ENCODE measurements at regions not wholly inside any gene's neighbourhood (a gene's known extent, or its start where the extent isn't known, plus 50 kb on each side); places are given as distances from the start of the nearest gene placed in this dataset.
"Not testable (repeated sequence)": the region's sequence is repeated elsewhere in the genome, so short reads cannot be mapped to it uniquely, and the experiment has no call there.

DNA sequence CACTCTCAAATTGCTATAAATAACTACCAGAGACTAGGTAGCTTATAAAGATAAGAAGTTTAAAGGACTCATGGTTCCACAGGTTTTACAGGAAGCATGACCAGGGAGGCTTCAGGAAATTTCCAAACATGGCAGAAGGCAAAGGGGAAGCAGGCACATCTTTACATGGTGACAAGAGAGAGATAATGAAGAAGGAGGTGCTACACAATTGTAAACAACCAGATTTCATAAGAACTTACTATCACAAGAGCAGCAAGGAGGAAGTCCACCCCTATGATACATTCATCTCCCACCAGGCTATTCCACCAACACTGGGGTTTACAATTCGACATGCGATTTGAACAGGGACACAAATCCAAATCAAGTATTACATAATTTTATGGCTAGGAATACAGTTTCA lies 257.7 kb downstream of the BTG1 start:
- no peak for DNase-seq (ENCODE audit: low spot score)

DNA sequence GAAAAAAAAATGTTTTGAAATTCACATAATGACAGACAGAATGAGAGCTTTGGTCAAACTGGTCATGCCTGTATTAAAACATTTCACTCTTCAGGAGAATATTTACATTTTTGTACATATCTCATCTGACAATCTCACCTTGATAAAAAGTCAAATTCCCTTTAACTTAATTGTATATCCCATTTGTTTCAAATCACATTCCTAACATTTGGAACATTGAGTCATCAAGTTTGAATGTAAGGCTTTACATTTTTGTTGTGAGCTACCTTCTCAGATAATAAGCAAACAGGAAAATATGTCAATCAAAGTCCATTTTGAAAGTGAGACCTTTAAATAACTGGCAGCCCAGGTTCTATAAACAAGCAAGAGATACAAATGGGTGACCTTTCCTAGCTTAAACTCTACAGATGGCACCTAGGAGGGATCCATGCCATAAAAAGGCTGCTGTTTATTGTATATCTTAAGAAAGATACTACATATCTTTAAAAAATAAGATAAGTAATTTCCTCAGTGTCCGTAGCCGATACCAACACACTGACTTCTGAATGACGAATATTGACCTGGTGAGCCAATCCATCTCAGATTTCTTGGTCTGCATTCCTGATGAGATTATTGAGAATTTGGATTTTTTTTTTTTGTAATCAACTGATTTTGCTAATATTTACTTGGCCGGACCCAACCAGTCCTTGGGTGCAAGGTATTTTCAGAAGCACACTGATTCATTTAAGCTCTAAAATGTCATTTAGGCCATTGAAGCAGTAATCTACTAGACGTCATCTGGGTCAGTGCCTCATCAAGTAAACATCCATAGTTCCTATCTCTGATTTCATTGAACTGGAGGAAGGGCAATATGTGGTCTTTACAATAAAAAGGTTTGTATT lies 259.6 kb downstream of the BTG1 start:
- DNase-seq (ENCODE audit: low spot score): no peak

DNA sequence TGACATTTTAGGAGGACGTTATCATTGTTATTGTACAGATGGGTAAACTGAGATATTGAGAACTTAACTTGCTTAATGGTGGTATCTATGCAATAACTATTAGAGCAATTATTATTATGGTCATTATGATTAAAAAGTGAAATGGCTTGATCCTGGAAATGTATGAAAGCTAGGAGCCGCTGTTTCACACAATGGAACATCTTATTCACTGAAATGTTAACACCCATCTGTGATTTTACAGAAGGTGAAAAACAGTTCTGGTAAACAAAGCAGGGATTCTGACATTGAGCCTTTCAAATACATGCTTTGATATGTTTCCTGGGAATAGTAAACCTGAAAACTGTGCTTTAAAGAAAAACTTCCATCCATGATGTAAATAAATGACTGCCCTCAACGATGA lies 261.4 kb downstream of the BTG1 start:
- DNase-seq (ENCODE audit: low spot score): no peak

DNA sequence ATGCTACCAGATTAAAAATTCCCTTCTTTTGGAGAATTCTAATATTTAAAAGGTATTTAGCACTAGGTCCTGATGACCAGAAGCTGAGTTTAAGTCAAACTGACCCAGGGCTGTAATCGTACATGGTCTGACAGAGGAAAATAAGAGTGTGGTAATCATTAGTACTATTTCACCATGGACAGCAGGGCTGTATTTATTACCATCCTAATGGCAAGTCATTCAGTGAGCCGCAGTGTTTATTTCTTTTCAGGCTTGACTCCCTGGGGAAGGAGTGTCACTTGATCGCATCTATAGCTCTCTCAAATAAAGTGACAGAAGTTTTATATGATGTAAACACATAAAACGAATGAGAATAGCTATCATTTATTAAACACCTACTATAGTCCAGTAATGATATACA lies 261.8 kb downstream of the BTG1 start:
- DNase-seq (ENCODE audit: low spot score): no peak

DNA sequence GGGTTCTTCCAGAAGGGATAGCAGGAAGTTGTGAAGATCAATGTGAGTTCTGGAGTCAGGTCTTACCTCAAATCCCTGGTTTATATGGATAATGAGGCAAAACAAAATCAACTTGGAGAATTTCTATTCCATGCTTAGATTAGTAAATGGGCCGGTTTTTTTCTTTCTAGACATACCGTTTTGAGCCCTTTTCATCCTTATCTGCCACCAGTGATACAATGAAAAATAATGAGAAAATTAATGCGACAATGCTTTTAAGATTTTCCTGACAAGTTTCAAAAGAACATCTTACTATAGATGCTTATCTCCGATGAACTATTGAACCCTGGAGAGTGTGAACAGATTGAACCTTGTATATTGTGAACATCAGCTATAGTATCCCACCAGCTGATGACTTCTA lies 262.7 kb downstream of the BTG1 start:
- DNase-seq (ENCODE audit: low spot score): no peak

DNA sequence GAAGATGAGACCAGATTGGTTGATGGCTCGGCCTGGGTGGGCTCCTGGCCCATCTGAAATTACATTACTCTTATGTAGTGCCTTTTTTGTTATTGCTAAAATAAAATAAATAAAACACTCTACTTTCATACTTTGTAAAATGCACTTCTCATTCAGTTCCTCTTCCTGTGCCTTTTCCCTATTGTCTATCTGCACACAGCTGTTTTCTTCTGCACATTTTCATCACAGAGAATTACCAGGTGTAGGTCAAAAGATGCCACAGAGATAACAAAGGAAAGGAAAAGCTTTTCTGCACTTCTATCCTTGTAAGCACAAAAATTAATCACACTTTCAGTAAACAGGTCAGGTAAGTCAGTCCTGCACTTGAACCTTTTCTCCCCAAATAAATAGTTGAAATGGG lies 265.1 kb downstream of the BTG1 start:
- DNase-seq (ENCODE audit: low spot score): no peak

DNA sequence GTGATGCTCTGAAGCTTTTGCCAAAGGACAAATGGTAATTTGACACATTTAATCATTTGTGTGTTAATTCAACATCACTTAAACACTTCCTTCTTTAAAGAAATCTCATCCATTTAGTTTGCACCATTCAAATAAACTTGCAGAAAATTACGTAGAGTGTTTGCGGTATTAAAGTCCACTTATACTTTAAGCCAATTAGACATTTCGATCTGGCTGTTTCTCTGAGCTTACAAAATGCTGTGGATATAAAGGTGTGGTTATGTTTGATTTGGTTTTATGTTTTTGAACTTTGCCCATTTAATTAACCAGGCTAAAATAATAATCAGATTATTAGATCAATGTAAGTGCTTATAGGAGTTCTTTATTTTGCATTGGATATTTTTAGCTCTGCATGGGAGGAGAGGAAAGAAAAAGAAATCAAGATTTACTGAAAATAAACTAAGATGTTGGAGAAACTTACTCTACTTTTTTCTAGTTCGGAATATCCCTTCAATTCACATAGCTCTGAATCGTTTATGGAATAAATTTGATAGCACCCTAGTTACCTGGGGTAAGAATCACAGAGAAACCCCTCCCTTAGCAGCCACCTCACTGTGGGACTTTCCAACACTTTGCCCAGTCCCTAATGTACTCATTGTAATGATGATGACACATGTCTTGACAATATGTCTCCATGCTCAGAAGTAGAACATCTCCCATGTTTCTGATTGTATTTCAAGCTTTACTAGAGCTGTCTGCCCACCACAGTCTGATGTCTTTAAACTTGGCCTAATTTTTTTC lies 268.0 kb downstream of the BTG1 start:
- DNase-seq (ENCODE audit: low spot score): no peak

DNA sequence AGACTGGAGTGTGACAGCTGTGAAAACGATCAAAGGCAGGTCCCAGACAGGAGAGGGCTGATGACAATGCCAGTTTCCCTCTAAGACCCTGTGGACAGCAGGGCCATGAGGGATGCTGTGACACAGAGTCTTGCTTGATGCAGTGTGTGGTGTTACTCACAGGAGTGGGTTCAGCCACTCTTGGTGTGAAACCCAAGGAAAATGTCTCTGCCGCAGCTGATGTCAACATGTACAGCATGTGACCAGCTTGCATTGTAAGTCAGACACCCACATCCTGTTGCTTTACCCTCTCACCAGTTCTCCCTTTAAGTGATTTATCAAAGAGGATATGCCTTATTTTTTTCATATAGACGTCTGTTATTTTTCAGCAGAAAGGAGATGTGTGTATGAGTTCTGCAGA lies 268.6 kb downstream of the BTG1 start:
- no peak for DNase-seq (ENCODE audit: low spot score)

DNA sequence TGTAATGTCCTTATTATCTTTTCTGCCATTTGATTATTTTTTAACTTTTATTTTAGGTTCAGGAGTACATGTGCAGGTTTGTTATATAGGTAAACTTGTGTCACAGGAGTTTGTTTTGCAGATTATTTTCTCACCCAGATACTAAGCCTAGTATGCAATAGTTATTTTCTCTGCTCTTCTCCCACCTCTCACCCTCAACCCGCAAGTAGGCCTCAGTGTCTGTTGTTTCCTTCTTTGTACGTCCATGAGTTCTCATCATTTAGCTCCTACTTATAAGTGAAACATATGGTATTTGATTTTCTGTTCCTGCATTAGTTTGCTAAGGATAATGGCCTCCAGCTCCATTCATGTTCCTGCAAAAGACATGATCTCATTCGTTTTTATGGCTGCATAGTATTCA lies 270.0 kb downstream of the BTG1 start:
- not testable (repeated sequence) for DNase-seq (ENCODE audit: low spot score)

DNA sequence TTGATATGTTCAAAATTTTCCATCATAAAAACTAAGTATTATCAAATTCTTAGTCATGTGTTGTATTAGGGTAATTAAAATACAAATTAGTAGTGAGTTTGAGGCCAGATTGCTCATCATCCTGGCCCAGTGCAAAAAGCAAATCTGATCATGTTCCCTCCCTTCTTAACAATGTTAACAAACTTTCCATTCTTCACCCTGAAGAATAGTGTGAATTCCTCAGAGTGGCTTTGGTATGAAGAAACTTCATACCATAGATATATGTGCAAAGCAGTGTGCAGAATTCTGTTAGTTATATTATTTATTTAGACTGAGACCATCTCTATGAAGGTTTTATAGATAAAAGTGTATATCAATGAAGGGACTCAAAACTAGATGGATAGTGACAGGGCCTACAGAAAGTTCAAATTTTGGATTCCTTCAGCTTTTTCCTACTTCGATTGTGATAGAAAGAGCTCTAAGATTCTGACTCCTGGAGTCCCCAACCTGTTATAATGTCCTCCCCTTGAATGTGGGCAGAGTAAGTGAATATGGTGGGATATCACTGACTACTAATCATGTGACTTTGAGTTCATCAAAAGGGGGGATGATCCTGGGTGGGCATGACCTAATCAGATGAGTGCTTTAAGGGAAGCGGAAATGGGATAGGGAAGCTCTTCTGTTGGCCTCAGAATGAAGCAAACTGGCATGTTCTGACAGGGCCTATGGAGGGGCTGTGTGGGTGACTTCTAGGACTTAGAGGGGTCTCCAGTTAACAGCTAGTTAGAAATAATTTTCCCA lies 271.4 kb downstream of the BTG1 start:
- no peak for DNase-seq (ENCODE audit: low spot score)

DNA sequence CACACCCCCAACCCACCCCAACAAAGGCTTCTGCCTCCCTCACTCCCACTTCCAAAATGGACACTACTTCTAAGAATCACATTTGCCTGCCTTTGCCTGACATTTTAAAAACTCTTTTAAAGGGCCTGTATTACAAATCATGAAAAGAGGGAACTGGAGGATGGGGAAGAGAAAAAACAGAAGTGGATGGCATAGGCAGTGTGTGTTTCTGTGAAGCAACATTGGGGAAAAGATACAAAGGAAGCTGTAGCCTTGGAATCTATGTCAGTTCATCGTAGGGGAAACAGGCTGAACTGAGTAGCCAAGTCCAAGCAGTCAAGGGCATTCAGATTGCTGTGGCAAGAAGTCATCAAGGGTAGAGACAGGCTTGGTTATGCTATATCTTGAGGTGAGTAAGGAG lies 273.9 kb downstream of the BTG1 start:
- no peak for DNase-seq (ENCODE audit: low spot score)

DNA sequence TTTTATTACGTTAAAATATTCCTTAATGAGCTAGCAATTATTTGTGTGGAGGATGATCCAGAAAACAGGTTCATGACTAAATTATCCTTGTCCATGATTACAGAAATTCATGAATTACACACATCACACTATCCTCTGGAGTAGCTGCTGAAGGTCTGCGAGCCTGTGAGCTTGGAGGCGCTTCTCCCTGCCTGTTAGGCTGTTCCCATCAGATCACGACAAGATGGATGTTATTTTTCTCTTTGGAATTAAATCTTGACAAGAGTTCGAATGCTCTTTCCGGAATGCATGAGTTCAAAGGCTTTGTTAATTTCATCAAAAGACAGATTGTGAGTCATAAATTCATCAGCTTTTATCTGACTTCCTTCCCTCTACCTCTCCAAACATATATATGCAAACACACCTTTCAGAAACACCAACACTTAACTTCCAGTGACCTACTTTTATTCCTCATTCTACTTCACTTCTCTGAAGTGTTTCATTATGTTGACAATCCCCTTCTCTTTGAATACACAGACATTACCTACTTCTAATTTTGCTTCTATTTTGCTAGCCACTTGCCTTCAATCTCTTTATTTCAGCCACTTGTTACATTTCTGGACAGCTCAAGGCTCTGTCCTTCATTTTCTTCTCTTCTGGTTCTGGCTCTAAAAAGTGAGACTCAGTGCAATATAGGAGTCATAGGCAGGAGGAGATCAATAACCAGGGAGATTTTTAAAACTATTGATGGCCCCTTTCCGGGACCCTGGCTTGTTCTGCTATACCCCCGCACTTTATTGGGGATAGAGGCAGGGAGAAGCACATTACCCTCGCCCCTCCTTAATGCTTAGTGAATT lies 274.6 kb downstream of the BTG1 start:
- DNase-seq (ENCODE audit: low spot score): no peak

DNA sequence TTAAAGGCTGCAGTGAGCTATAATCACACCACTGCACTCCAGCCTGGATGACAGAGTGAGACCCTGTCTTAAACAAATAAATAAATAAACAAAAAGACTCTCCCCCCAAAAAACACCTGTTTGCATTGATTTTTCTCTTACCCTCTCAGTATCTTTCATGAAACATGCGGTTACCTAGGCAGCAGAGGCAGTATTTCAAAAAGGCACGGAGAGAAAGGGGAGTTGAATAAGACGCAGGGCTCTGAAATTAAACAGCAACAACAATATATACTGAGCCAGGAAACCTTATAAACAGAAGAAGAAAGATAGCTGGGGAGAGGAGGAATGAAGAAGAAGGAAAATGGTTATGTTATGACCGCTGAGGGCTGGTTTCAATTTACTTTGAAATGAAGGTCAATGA lies 277.6 kb downstream of the BTG1 start:
- DNase-seq (ENCODE audit: low spot score): no peak

DNA sequence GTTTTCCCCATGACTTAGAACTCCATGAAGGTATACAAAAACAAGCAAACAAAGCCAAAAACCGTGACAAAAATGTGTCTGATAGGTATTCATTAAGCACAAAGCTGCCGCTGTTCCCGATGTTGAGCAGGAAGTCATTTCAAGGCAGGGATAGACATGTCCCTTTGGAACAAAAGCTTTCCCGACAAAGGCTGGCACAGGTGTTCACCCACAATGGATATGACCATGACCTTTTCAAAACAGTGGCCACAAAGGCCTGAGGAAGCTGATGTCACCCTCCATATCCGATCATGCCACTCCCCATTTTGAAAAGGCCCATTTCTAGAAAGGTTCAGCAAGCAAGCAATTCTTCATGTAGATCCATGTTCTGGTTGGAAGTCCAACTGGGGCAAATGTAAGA lies 279.1 kb downstream of the BTG1 start:
- DNase-seq (ENCODE audit: low spot score): no peak

DNA sequence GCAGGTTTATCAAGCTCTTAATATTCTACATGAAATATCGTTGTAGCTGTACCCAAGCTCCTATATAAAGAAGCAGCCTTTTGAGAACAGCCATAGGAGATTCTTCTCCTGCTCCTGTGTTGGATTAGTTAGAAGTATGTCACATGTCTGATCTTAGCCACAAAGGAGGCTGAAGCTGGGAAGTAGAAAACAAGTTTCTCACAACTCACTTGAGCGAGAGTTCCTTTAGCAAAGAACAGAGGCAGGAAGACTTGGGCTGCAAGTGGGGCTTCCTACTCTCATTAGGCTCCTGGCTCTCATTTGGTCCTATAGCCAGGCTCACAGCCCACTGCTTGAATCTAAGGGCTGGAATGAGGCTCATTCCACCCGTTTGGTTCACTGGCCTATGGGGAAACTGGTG lies 281.9 kb downstream of the BTG1 start:
- DNase-seq (ENCODE audit: low spot score): no peak

DNA sequence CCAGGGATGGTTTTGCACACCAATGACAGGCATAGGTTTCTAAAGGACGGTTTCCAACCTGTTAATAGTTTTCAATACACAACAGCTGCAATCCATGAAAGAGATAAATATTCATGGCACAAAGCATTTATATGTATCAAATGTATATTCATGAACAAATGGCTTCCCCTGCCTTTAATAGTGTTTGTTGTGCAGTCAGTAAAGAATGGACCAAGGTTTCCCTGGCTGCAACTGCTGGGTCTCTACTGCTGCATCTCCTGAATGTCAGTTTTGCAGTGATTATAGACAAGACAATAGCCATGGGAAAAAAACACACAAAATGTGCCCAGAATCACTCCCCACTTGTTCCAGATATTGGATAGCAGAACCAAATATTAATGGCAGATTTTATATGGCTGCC lies 284.1 kb downstream of the BTG1 start:
- no peak for DNase-seq (ENCODE audit: low spot score)

DNA sequence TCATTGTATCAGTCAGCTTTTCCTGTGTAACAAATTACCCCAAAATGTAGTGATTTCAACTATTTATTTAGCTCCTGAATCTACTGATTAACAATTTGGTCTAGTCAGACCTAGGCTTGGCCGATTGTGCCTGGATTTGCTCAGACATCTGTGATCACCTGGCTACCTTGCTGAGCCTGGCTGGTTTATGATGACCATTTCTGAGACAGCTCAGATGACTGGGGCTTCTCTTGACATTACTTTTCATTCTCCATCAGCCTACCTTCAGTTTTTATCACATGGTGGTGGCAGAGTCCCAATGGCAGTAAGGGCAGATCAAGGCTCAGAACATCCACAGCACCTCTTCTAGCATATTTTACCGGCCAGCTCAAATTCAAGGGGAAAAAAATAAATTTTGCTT lies 286.3 kb downstream of the BTG1 start:
- DNase-seq (ENCODE audit: low spot score): no peak

DNA sequence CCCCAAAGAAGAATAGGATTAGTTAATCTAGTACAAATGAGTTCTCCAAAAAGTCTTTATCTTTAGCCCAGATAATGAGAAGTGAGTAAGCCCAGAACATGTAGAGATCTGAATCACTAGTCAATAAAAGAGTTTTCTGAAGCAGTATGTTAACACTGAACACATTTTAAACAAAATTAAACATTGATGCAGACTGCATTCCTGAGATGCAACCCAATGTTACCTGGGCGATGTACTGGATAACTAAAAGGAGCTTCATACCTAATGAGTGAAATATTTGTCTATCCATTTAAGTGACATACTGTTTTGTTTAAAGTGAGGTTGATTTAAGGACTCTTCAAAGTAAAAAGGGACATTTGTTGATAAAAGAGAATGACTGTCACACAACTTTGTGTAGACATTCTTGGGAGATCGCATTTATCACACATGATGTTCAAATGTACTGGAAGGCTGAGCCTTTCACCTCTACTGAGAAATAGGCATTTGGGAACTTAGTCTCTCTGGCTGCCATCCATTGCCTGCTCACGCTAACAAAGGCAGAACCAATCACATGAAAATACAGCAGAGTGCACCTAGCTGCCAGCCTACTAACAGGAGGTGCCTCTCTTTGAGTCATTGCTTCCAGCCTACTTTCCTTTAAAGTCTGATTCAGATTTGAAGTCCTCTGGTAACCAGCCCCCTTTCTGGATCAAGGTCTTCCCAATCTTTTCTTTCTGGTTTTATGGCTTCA lies 287.7 kb downstream of the BTG1 start:
- no peak for DNase-seq (ENCODE audit: low spot score)

DNA sequence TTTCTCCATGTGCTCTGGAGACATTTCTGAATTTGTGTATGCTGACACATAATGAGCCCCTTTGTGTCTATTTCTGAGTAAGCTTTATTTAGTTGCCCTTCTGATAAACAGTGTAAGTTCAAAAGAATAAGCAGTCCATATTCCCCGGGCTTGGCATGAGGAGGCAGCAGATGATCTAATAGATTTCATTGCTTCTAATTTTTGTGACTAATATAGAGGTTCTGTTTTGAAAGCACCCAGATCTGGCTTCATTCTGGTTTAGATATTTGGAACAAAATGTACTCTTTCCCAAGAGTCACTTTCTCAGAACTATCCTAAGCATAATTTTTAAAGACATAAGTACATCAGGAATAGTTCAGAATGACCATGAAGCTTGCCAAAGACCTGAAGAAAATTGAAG lies 290.9 kb downstream of the BTG1 start:
- DNase-seq (ENCODE audit: low spot score): no peak

DNA sequence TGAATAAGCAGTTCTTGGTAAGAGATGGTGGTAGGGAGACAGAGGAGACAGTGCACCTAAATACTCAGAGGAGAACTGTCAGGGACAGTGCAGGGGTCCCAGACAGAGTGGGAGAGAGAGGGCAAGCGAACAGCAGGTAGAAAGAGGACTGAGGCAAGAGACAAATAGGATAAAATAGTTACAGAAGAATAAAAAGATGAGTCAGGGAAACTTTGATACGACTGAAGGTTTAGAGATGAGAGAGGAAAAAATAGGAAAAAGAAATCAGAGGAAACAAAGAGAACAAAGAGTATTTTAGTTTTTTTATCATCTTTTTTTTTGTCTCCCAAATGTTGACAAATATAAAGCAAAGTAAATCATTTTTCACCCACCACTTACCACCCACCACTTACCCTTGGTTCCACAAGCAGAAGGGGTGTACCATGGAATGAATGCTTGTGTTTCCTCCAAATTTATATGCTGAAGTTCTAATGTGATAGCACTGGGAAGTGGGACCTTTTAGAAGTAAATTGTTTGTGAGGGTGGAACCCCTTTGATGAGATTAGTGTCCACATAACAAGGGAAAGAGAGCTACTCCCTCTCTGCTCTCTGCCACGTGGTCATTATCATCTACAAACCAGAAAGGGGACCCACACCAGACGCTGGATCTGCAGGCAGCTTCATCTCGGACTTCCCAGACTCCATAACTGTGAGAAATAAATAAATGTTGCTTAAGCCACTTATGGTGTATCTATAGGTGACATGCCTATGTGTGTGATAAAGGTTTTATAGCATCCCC lies 292.1 kb downstream of the BTG1 start:
- DNase-seq (ENCODE audit: low spot score): no peak

Measured in putamen (tissue), 1 donor.